Stimulated activated CD8-positive, alpha-beta memory T cell treated with anti-CD3 and anti-CD28 coated beads, Interleukin-4, amount 100 ng/mL, for 1 hour (primary cell): ENCODE measurements at regions not wholly inside any gene's neighbourhood (a gene's known extent, or its start where the extent isn't known, plus 50 kb on each side); places are given as distances from the start of the nearest gene placed in this dataset.
A peak's percentile ranks its signal among the peaks of the same experiment; 100 is the strongest.

ENCODE experiments used
- DNase-seq, 2 donors: peaks; one replicate each; pipeline ENCODE4 v3.0.0-alpha.2; 2020; ENCODE audit warnings: low read depth in 2 of 2, low spot score in 1 of 2

DNA sequence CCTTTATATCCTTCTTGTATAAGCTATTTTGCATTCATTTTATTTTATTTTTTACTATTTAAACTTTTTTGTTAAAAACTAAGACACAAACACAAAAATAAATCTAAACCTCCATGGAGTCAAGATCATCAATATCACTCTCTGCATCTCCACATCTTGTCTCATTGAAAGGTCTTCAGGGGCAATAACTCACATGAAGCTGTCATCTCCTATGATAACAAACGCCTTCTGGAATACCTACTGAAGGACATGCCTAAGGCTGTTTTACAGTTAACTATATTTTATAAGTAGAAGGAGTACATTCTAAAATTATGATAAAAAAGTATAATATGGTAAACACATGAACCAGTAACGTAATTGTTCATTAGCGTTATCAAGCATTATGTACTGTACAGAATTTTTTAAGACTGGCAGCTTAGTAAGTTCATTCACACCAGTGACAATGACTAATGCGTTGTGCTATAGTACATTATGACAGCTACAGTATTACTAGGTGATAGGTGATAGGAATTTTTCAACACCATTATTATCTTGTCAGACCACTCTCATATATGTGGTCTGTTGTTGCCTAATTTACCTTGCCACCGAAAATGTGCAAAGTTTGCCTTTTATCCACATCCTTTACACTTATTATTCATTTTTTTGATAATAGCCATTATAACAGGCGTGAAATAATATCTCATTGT is 390.7 kb upstream of the SLITRK1 start:
- no peak for DNase-seq

DNA sequence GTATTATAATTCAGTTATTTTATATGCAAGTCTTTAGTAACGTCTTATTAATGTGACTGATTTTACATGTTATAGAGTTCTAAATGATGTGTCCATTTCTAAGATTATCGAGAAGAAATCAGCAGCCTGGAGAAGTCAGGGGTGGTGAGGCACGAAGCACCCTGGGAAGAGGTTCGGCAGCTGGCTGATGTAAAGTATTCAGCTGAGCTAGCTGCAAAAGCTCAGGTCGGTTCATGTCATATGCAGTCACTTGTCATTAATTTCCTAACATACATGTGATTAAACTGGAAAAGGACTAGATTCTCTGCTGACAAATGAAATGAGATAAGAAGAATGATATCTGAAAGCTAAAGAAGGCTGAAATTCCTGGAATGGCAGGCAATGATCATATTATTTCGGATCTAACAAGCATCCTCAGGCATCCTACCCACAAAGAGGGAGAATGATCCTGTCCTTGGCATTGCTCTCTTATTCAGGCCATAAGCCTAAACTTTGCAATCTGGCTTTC is 383.0 kb upstream of the SLITRK1 start:
- no peak for DNase-seq

DNA sequence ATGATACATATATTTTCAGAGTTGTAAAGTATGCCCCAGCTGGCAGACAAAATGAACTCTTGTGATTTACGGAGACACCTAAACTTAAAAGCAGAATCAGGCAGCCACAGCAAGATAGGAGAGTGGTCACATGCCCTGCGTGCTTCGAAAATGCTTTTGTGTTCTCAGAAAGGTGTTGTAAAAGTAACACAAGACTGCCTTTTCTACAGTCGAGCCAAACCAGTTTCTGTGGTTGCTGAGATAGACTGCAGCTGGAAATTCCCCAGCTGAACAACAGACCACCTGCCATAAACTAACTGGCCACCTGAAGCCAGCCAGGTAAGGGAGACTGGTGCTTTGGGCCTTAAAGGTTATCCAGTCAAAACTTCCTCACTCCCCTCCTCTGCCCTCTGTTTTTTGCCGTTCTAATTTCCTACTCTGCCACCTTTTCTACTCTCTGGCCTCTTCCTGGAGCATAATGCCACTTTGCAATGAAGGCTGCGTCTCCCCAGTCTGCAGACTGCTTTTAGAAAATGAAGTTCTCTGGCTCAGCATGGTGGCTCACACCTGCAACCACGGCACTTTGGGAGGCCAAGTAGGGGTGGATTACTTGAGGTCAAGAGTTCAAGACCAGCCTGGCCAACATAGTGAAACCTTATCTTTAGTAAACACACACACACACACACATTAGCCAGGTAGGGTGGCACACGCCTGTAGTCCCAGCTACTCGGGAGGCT is 381.2 kb upstream of the SLITRK1 start:
- DNase-seq = no peak

DNA sequence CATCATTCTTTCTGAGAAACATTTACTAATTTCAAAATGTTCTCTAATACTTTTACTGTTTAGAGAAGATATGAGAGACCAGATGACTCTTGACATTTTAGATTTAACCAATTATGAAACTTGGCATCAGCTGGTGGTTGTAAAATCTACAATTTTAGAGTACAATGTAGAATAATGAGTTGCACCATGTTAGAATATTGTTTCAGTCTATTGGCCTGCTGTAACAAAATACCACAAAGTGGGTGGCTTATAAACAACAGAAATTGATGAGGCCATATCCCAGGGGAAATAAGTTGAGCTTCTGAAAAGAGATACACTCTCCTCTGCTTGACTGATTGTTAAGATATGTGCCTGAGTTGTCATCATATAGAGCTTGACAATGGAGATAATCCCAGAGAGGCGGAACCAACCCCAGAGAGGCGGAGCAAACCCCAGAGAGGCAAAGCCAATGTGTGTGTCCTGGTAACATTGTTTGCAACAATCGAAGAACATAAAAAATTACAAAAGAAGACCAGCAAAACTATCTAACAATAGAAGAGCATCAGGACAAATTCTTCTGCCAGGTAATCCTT is 373.0 kb upstream of the SLITRK1 start:
- DNase-seq = no peak

DNA sequence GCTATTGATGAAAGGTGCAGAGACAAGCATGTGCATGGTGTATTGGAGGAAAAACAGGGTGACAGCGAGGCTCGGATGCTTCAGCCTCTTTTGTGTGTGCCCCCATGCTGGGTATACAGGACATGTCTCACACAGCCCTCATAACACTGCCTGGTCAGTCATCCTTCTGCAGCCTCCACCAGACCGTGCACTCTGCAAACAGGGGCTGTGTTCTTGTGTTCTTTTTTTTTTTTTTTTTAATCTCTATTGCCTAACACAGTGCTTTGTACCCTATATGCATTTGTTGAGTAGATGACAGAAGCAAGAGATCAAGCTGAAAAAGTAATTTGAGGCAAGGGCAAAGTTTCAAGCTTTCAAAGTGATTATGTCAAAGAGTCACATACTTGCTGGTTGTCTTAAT is 367.2 kb upstream of the SLITRK1 start:
- DNase-seq = no peak

DNA sequence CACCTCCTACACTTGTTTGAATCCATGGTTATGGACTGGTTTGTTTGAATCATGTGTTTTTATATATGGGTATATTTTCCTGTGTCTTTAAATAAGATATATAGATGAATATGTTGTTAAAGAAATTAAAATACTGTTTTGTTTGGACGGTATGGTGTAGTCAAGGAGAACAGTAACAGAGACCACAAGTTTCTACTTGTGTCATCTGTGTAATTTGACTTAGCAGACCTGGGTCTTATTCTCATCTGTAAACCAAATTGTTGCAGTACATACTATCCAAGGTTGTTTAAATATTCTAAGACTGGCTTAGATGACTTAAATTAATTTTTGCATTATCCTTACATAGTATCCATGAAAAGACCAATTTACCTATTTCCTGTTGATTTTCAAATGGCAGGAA is 361.1 kb upstream of the SLITRK1 start:
- no peak for DNase-seq

DNA sequence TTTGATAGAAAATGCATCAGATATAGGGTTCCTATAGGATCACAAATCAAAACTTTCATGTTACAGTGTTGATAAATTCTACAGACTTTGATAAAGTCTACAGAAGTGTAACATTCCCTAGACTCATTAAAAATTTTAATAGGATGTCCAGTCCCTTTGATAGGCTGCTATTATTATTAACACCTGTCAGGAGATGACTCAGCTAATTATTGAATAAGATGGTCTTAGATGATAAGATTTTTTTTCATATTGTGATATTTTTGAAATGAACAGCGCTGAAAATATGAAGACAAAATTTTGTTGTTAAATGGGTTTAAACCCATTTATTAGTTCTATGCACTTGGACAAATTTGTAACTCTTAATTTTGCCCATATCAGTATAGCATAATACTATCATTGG is 356.8 kb upstream of the SLITRK1 start:
- DNase-seq = no peak

DNA sequence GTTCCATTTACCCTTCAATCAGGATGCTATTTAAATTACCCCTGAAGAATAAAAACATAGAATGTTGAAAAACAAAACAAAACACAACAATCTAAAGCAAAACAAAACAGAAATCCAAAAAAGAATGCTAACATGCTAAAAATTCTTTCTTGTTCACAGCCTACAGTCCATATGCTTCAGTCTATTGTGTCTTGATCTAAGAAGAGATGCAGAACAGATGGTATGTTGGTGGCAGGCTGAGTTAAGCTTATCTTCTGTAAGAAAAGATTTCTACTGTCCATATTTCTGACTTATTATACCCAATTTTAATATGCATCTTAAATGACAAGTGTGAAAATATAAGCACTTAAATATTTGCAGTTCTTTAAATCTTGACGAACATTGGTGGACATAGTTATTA is 356.1 kb upstream of the SLITRK1 start:
- DNase-seq = no peak

DNA sequence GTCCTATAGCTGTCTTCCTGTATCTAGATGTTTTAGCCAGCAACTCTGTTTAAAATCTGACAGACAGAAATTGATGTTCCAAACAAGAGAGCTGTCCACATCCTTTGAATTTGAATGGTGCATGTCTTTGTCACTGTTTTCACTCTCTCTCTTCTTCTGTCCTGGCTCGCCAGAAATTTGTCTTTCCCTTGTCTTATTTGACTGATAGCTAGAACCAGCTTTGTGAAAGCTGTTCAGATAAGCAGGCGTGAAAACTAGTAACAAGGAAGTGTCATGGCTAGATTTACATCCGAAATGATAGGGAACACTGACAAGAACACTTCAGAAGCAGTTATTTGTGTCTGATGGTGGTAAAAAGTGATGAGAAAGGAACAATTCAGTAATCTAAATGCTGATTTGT is 354.9 kb upstream of the SLITRK1 start:
- no peak for DNase-seq

DNA sequence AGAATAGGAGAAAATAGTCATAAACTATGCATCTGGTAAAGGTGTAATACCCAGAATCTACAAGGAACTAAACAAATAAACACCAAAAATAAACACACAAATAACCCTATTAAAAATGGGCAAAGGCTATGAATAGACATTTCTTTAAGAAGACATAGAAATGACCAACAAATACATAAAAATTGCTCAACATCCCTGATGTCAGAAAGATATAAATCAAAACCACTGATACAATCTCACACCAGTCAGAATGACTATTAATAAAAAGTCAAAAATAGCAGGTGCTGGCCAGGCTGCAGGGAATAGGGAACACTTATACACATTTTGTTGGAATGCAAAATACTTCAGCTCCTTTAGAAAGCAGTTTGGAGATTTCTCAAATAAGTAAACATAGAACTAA is 352.1 kb upstream of the SLITRK1 start:
- no peak for DNase-seq

DNA sequence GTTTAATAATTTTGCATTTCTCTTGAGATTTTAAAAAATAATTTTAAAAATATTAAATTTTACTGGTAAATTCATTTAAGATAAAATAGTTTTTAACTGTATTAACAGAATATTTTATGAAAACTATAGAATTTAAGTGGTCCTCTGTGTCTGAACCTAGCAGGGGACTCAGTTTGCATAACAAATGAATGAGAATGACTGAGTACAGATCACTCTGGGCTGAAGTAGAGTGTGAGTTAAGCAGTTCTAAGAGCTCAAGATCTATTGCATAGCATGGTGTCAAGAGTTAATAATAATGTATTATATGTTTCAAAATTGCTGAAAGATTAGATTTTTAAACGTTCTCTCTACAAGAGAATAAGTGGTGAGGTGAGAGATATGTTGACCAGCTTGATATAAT is 348.3 kb upstream of the SLITRK1 start:
- DNase-seq = no peak

DNA sequence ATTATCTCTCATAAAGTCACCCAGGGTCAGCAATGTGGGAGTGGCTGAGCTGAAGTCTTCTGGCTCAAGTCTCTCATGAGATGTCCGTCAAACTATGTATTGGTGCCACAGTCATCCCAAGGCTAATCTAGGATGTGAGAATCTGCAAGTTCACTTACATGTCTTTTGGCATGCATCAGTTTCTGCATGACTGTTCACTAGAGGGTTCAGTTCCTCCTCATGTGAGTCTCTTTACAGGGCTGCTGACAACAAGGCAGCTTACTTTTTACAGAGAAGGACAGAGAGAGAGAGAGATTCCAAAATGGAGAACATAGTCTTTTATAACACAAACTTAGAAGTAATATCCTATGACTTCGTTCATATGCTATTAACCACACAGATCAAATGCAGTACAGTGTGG is 328.8 kb upstream of the SLITRK1 start:
- no peak for DNase-seq

DNA sequence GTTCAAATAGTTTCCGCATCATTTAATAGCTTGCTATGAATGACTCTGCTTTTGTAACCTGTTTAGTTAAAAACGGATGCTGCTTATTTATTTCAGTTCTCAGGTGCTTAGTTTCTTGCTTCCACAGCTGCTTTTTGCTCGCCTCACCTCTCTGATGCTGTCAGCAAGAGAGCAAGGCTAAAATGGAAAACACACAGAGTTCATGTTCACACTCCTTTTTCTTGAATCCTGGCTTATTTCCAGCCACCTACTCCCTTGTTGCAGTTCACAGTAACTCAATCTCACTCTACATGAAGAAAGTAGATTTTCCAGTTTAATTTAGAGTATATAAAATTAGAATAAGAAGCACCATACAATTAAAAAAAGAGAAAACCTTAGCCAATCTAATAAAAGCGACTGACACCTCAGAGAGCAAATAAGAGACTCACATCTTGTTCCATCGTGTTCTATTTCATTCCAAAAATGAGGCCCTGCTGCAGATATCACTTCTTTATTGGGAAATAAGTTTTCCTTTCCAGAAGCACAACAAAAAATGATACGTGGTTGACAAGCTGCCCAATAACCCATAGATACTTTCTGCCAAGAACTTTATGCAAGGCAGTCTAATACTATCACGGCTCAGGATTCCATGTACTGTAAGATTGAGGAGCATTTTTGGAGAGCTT is 326.1 kb upstream of the SLITRK1 start:
- no peak for DNase-seq

DNA sequence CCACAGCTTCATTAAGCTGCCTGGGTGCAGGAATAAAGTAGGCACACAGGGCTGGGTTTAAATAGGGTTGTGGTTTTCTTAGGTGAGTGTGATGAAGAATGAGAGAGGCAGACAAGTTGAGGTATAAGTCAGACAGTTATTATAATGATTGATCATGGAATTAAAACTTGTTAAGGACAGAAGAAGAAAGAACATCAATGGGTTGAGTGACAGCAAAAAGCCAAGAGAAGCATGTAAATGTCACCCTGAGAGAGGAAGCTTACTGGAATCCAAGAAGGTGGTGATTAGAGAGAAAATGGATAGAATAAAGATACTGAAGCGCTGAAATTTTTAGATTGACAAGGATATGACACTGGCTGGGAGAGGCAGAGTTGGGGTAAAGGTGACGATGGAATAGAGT is 325.2 kb upstream of the SLITRK1 start:
- no peak for DNase-seq

DNA sequence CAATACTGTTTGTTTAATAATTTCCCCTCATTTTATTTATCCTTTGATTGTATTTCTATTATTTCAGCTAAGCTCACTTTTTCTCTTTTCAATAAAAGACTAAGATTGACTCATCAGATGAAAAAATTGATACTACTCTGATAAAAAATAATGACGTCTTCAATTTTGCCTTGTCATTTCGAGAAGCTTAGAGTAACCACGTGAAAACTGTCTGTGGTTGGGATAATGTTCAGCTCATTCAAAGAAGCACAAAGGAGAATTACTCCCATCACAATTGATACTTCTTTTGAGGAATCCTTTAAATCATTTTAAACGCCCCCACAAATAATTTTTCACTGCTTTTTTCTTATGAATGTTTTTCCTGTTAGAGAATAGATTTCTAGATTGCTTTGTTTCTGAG is 318.7 kb upstream of the SLITRK1 start:
- DNase-seq = no peak

DNA sequence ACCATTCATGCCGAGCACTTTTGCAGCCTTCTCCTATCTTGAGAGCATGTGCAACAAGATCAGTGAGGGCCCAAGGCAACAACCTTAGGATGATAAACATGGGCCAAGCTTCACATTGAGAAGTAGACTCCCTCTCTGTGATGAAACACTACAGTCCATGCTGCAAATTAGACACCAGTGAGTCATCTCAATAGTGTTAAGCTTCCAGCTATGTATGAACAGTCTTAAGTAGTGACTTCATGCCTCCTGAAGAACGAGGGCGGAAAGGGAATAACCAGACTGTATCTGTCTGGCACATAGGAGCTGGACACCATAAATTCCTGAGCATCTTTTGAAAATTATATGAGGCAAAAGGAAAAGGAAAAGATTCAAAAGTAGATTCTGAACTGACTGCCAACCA is 309.9 kb upstream of the SLITRK1 start:
- no peak for DNase-seq

DNA sequence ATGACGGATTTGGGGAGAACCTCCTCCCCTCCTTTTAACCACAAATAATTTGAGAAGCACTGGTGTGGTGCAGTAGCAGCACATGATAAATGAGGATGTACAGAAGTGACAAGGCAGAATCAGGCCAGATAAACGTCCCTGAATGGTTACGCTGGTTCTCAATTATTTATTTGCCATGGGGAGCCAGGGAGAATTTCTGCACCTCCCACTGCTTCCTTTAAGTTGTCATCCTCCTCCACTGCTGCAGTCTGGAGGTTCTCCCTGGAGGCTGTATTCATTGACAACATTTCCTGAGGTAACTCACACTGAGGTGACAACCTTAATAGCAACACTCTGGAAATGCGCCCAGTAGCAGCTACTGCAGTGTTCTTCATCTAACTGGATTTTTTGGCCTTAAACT is 308.9 kb upstream of the SLITRK1 start:
- DNase-seq = no peak

DNA sequence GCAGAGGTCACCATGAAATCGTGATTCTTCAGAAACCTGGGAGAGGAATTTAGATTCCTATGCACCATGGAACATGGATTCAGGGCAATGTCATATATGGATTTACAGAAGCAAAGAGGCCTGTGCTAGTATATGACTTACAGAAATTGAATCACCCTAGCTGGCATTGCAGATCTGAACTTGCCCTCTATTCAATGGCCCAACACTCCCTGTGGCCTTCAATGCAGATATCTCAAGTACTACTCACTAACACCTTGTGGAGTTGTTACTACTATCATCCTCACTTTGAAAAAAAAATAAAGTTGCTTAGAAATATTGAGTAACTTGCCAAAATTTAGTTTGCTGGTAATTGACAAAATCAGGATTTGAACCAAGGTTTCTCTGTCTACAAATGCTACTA is 305.4 kb upstream of the SLITRK1 start:
- no peak for DNase-seq

DNA sequence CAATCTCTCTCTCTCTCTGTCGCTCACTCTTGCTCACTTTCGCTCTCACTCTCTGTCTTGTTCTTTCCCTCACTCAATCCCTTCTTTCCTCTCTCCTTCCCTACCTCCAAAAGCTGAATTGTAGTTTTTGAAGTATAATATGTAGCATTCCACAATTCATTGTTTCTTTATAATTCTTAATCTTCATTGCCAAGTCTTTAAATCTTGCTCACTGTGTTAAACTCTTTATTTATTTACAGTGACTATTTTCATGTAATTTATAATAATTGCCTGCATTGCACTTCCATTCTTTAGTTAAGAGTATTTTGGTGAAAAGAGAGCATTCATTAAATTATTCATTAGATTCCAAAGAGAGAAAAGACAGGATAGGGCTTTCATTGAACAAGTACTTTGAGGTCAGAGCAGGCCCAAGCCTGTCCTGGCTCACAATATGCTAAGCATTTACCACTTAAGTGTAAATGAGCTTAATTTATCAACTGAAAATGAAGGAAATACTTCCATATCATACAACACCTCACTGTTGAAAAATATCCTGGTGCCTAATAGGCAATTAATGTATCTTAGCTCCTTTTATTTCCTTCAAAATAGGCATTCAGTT is 257.4 kb upstream of the SLITRK1 start:
- DNase-seq = no peak

DNA sequence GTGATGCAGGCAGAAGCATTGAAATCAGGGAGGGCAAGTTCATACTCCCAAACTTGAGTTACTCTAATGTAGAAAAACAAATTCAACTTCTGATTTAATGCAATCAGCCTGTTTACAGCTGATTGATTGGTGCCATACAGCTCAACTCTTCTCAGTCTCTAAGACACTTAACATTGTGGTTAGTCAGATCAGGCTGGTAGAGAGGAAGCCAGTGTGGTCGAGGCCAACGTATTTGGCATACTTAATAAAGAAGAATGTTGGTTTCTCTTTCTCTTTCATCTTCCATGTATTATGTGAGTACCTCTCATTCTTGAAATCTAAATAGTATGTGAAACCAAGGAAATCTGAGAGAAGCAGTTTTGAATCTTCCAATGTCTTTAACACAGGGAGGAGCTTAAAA is 255.0 kb upstream of the SLITRK1 start:
- DNase-seq = peak; percentile 6 to 21

DNA sequence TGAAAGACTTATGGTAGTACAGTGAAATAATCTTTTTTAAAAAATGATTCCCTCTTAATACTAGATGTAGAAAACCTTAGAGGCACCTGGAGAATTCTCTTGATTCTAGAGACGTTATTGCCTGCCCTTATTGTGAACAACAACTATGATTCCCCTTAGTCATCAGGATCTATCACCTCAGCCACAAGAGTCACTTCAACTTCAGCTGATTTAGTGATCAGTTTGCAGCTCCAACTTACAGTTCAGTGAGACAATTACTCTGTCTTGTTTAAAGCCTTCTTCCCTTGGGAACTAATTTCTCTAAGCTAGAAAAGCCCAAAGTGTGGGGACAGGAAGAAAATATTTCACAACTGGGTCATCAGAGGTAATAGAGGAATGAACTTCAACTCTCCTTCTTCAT is 254.3 kb upstream of the SLITRK1 start:
- no peak for DNase-seq

DNA sequence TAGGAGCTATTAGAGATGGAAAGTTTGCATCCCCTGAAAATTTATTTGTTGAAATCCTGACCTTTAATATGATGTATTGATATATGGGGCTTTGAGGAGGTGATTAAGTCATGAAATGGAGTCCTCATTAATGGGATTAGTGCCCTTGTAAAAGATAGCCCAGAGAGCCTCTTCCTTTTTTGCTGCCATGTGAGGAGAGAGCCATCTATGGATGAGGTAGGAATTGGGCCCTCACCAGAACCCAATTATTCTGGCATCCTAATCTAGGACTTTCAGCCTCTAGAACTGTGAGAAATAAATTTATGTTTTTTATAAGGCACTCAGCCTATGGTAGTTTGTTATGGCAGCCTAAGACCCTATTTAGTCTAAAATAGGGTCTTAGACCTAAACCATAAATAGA is 250.2 kb upstream of the SLITRK1 start:
- DNase-seq = no peak
